Karpas-422 (cell line): ENCODE measurements at regions not wholly inside any gene's neighbourhood (a gene's known extent, or its start where the extent isn't known, plus 50 kb on each side); places are given as distances from the start of the nearest gene placed in this dataset.
"Not testable (repeated sequence)": the region's sequence is repeated elsewhere in the genome, so short reads cannot be mapped to it uniquely, and the experiment has no call there.

Source experiments
- DNase-seq: peaks from one replicate; pipeline ENCODE4 v3.0.0-alpha.2; 2015
- H2AFZ ChIP-seq: fragments of 200-600 bp; sonication (generic); 2 replicates; pipeline ENCODE4 v1.6.1; 2014; ENCODE audit warnings: antibody characterized with exemption, low read length, mixed read lengths
- H3K27ac ChIP-seq: fragments of 200-600 bp; sonication (generic); 2 replicates; pipeline ENCODE4 v1.5.1; 2014; ENCODE audit warnings: mild to moderate bottlenecking, low read length, moderate library complexity
- H3K27me3 ChIP-seq: fragments of 200-600 bp; sonication (generic); 2 replicates; pipeline ENCODE4 v1.6.1; 2014; ENCODE audit warnings: low read length, mixed read lengths
- H3K36me3 ChIP-seq: fragments of 200-600 bp; sonication (generic); 2 replicates; pipeline ENCODE4 v1.6.1; 2014; ENCODE audit warnings: low read length, mixed read lengths; ENCODE audit not compliant: insufficient read depth
- H3K4me1 ChIP-seq: fragments of 200-600 bp; sonication (generic); 2 replicates; pipeline ENCODE4 v1.6.1; 2014; ENCODE audit warnings: mild to moderate bottlenecking, low read length, mixed read lengths
- H3K4me2 ChIP-seq: fragments of 200-600 bp; sonication (generic); 2 replicates; pipeline ENCODE4 v1.6.1; 2014; ENCODE audit warnings: low read length, low read depth, mild to moderate bottlenecking; ENCODE audit not compliant: poor library complexity, severe bottlenecking
- H3K4me3 ChIP-seq: fragments of 200-600 bp; sonication (generic); 2 replicates; pipeline ENCODE4 v1.5.1; 2014; ENCODE audit warnings: mild to moderate bottlenecking, antibody characterized with exemption, low read length, mixed read lengths
- H3K79me2 ChIP-seq: fragments of 200-600 bp; sonication (generic); 2 replicates; pipeline ENCODE4 v1.6.1; 2014; ENCODE audit warnings: mild to moderate bottlenecking, low read length, mixed read lengths
- H3K9ac ChIP-seq: fragments of 200-600 bp; sonication (generic); 2 replicates; pipeline ENCODE4 v1.6.0; 2014; ENCODE audit warnings: low read length
- H3K9me2 ChIP-seq: fragments of 200-600 bp; sonication (generic), shearing (Covaris generic); replicated peaks from 2 replicates; pipeline ENCODE4 v1.6.0; 2014; ENCODE audit warnings: mild to moderate bottlenecking, low read length, moderate library complexity; ENCODE audit not compliant: insufficient read depth
- H3K9me3 ChIP-seq: fragments of 300-700, 200-600 bp; sonication (generic); 2 replicates; pipeline ENCODE4 v1.6.1; 2014; ENCODE audit warnings: low read length, mixed read lengths
- H4K20me1 ChIP-seq: fragments of 200-600 bp; sonication (generic); 2 replicates; pipeline ENCODE4 v1.6.1; 2014; ENCODE audit warnings: mild to moderate bottlenecking, antibody characterized with exemption, low read length, low read depth; ENCODE audit not compliant: insufficient read depth

DNA sequence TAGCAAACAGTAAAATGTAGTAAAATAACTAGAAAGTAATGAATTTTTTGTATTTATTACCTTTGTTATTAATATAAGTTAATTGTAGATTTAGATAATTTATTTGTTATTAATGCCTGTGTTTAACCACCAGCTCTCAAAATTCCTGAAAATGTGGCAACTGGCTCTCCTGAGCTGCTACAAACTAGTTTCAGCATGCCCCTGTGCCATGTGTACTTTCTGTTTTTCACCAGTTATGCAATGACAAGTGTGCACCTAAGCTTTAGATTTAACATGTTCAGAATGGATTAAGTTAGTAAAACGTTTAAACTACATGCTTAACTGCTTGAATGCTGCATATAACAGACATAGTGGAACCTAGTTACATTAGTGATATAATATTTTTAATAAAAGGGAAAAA lies 88.1 kb downstream of the POSTN start:
- H3K4me3 ChIP-seq, result no peak overlapping the region
- H3K9me2 ChIP-seq, result no peaks in the 10 kb centered on the region
- H2AFZ ChIP-seq, result no peak overlapping the region
- H3K79me2 ChIP-seq, result no peaks in the 10 kb centered on the region
- H3K27ac ChIP-seq, result no peak overlapping the region
- H3K4me1 ChIP-seq, result no peaks in the 10 kb centered on the region
- no peaks in the 10 kb centered on the region for H3K36me3 ChIP-seq
- DNase-seq, result no peak
- H3K27me3 ChIP-seq, result no peaks in the 10 kb centered on the region
- H3K9ac ChIP-seq, result no peak overlapping the region
- H4K20me1 ChIP-seq, result no peaks in the 10 kb centered on the region
- H3K9me3 ChIP-seq, result no peaks in the 10 kb centered on the region
- no peak overlapping the region for H3K4me2 ChIP-seq

DNA sequence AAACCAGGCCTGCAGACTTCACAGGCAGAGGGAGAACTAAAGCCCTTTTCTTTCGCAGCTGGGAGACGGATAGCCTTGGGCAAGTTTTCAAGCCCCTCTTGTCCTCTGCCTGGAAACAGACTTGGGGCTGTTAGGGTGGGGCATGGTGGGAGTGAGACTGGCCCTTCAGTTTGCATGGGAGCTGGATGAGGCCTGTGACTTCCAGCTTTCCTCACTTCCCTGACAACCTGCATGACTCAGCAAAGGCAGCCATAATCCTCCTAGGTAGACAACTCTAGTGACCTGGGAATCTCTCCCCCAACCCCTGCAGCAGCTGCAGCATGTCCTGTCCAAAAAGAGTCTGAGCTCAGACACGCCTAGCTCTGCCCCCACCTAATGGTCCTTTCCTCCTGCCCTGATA lies 93.0 kb downstream of the POSTN start:
- no peak for DNase-seq
- no peaks in the 10 kb centered on the region for H3K79me2 ChIP-seq
- no peaks in the 10 kb centered on the region for H3K4me1 ChIP-seq
- H3K9me3 ChIP-seq, result no peaks in the 10 kb centered on the region; the same call in 1 of the 2 replicates
- H3K36me3 ChIP-seq, result no peaks in the 10 kb centered on the region
- H3K27ac ChIP-seq, result no peak overlapping the region
- H3K4me2 ChIP-seq, result no peak overlapping the region
- no peak overlapping the region for H2AFZ ChIP-seq
- no peaks in the 10 kb centered on the region for H4K20me1 ChIP-seq
- H3K4me3 ChIP-seq, result no peak overlapping the region
- H3K27me3 ChIP-seq, result no peaks in the 10 kb centered on the region
- no peaks in the 10 kb centered on the region for H3K9me2 ChIP-seq
- no peak overlapping the region for H3K9ac ChIP-seq

DNA sequence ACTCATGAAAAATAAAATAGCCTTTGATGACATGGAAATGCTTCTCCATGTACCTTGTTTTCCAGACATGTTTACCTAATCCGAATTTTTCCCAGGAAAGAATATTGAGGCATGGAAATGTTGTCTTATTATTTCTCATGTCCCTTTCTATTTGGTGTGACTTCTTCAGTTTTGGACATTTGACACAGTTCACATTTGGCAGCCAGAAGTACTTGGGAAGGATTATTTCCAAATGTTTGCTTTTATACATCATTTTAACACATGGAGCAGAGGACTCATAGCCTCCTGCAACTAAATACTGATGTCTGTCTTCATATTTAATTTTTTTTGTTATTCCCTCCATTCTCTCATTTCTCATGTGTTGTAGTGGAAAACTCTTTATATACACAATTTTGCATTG lies 94.3 kb downstream of the POSTN start:
- Histone ChIP-seq H3K4me3 (no peak overlapping the region), H3K36me3 (no peaks in the 10 kb centered on the region), H4K20me1 (no peaks in the 10 kb centered on the region), H3K9me3 (no peaks in the 10 kb centered on the region; the same call in 1 of the 2 replicates), H3K27me3 (no peaks in the 10 kb centered on the region), H3K79me2 (no peaks in the 10 kb centered on the region), H3K9ac (no peak overlapping the region), H3K27ac (no peak overlapping the region), H3K9me2 (no peaks in the 10 kb centered on the region), H2AFZ (no peak overlapping the region), H3K4me1 (no peaks in the 10 kb centered on the region), H3K4me2 (no peak overlapping the region)
- no peak for DNase-seq

DNA sequence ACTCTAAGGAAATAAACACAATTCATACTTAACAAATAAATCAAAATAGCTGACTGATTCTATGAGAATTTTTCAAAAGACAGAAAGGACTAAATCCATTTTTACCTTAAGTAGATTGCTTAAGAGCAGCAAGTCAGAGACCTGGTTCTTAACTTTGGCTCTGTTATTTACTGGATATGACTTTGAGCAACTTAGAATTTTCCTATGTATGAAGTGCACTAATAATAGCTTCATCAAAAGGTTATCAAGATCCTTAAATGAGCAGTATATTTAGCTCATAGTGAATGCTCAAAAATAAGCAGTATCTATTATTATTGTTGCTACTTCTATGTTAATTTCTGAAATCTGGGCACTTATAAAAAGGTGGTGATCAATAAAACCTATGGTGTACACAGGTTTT lies 95.3 kb downstream of the POSTN start:
- H3K9me2 ChIP-seq, result no peaks in the 10 kb centered on the region
- no peaks in the 10 kb centered on the region for H3K36me3 ChIP-seq
- H3K27ac ChIP-seq, result no peak overlapping the region
- no peaks in the 10 kb centered on the region; the same call in 1 of the 2 replicates for H3K9me3 ChIP-seq
- no peaks in the 10 kb centered on the region for H3K79me2 ChIP-seq
- H3K27me3 ChIP-seq, result no peaks in the 10 kb centered on the region
- no peaks in the 10 kb centered on the region for H3K4me1 ChIP-seq
- no peak overlapping the region for H3K4me2 ChIP-seq
- no peak overlapping the region for H3K9ac ChIP-seq
- no peaks in the 10 kb centered on the region for H4K20me1 ChIP-seq
- no peak overlapping the region for H3K4me3 ChIP-seq
- no peak overlapping the region for H2AFZ ChIP-seq
- DNase-seq, result no peak

DNA sequence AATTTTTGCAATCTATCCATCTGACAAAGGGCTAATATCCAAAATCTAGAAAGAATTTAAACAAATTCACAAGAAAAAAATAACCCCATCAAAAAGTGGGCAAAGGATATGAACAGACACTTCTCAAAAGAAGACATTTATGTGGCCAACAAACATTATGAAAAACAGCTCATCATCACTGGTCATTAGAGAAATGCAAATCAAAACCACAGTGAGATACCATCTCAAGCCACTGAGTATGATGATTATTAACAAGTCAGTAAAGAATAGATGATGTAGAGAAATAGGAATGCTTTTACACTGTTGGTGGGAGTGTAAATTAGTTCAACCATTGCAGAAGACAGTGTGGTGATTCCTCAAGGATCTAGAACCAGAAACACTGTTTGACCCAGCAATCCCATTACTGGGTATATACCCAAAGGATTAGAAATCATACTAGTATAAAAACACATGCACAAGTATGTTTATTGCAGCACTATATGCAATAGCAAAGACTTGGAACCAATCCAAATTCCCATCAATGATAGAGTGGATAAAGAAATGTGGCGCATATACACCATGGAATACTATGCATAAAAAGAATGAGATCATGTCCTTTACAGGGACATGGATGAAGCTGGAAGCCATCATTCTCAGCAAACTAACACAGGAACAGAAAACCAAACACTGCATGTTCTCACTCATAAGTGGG lies 96.1 kb downstream of the POSTN start:
- H3K79me2 ChIP-seq, DNase-seq: not testable (repeated sequence)

DNA sequence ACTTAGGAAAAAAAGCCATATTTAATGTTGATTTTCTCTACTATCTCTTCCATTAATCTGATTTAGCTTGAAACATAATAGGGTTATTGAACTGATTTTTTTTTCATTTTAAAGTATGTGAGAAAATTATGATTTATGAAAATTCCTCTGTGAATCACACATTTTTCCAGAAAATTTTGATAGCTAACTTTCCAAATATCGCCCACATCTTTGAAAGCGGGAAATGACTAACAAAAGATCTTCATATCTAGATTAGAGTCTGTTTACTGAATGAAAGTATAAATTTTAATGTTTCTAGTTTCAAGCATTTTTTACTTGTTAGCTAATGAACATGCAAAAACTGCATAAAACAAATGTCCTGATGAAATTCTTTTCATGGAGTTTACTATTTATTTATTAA lies 97.4 kb downstream of the POSTN start:
- Histone ChIP-seq H3K4me1 (no peaks in the 10 kb centered on the region), H3K4me3 (no peak overlapping the region), H3K36me3 (no peaks in the 10 kb centered on the region), H3K27me3 (no peaks in the 10 kb centered on the region), H3K9me2 (no peaks in the 10 kb centered on the region), H2AFZ (no peak overlapping the region), H3K27ac (no peak overlapping the region), H4K20me1 (no peaks in the 10 kb centered on the region), H3K9ac (no peak overlapping the region), H3K4me2 (no peak overlapping the region), H3K79me2 (no peaks in the 10 kb centered on the region), H3K9me3 (no peaks in the 10 kb centered on the region; the same call in 1 of the 2 replicates)
- DNase-seq, result no peak

More for the DNA sequence above, 96.1 kb downstream of the POSTN start:
- not testable (repeated sequence) for H3K27ac ChIP-seq, H4K20me1 ChIP-seq, H3K4me3 ChIP-seq, H3K4me2 ChIP-seq, H3K9me3 ChIP-seq, H3K4me1 ChIP-seq, H3K9ac ChIP-seq, H3K36me3 ChIP-seq, H2AFZ ChIP-seq, H3K27me3 ChIP-seq, H3K9me2 ChIP-seq

DNA sequence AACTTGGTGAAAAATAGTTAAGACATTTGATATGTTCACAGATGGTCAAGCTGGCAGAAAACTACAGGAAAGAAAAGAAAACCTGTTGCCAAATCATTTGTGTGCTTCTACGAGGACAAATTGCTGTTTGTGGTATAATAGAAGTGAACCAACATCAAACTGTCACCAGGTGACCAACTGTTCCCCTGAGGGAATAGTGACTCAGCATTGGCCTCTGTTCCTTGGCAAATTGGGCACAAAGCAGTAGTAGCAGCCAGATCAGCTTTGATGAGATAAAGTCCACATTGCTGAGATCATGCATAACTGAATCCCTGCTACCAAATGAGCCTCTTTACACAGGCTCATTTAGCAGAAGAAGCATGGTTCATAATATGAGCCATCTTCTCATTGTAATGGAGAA lies 103.5 kb downstream of the POSTN start:
- DNase-seq, result no peak
- Histone ChIP-seq H4K20me1 (no peaks in the 10 kb centered on the region), H3K36me3 (no peaks in the 10 kb centered on the region), H3K9me3 (no peaks in the 10 kb centered on the region), H3K4me2 (no peak overlapping the region), H3K27ac (no peak overlapping the region), H3K79me2 (no peaks in the 10 kb centered on the region), H3K9me2 (no peaks in the 10 kb centered on the region), H3K4me3 (no peak overlapping the region), H2AFZ (no peak overlapping the region), H3K27me3 (no peaks in the 10 kb centered on the region; the same call in 1 of the 2 replicates), H3K9ac (no peak overlapping the region), H3K4me1 (no peaks in the 10 kb centered on the region)

DNA sequence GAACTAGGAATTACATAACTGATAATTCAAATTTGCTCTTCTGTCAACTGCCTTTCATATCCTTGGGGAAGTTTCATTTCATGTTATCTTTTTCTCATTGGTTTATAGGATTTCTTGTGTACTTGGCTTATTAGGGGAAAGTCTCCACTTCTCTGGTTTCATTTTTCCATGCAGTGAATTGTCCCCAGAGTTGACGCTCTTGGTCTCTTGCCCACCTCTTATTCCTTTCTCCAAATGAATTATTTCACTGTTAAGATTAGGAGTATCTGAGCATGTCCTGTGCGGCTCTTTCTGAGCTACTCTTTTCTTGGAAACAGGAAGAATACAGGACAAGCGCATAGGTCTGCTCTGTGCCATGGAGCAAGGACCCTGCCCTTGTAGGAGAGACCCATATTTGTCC lies 104.8 kb downstream of the POSTN start:
- no peaks in the 10 kb centered on the region for H3K9me2 ChIP-seq
- H3K79me2 ChIP-seq, result no peaks in the 10 kb centered on the region
- no peak overlapping the region for H3K27ac ChIP-seq
- no peaks in the 10 kb centered on the region; the same call in 1 of the 2 replicates for H3K27me3 ChIP-seq
- no peak overlapping the region for H3K9ac ChIP-seq
- H3K9me3 ChIP-seq, result no peaks in the 10 kb centered on the region
- no peaks in the 10 kb centered on the region for H3K36me3 ChIP-seq
- H2AFZ ChIP-seq, result no peak overlapping the region
- H3K4me1 ChIP-seq, result no peaks in the 10 kb centered on the region
- H3K4me3 ChIP-seq, result no peak overlapping the region
- H4K20me1 ChIP-seq, result no peaks in the 10 kb centered on the region
- DNase-seq, result no peak
- no peak overlapping the region for H3K4me2 ChIP-seq
